ENCODE measurements at regions not wholly inside any gene's neighbourhood (a gene's known extent, or its start where the extent isn't known, plus 50 kb on each side); places are given as distances from the start of the nearest gene placed in this dataset.

GRCh38 chr18:47735041-47735702 is 195.3 kb downstream of the SMAD2 start:
- Histone ChIP-seq H3K27me3 (ENCODE audit: control insufficient read depth, low read length) (peaks cover 9% of the 10 kb centered on the region), H3K79me2 (ENCODE audit: control insufficient read depth, low read length) (no peaks in the 10 kb centered on the region), H3K4me3 (ENCODE audit: low read length) (no peak overlapping the region), H3F3A (ENCODE audit: control insufficient read depth, insufficient read depth) (no peaks in the 10 kb centered on the region), H3K9me3 (ENCODE audit: control insufficient read depth, insufficient read depth, low read length) (no peaks in the 10 kb centered on the region), H3K9me2 (replicated peaks; ENCODE audit: control insufficient read depth, low read length) (no peaks in the 10 kb centered on the region), H3K4me1 (ENCODE audit: control insufficient read depth, low read length) (peaks cover 9% of the 10 kb centered on the region), H3K27ac (ENCODE audit: low read depth, low read length) (no peak overlapping the region), H4K20me1 (ENCODE audit: control insufficient read depth, insufficient read depth, low read depth, low read length) (no peaks in the 10 kb centered on the region), H3K4me2 (ENCODE audit: low read length) (no peak overlapping the region), H3K36me3 (ENCODE audit: control insufficient read depth, low read length) (no peaks in the 10 kb centered on the region)
- no peak for TF ChIP-seq CTCF (IDR thresholded peaks at IDR 0.05; ENCODE audit: low read depth, low read length, poor library complexity, severe bottlenecking)

- H3K27ac ChIP-seq (ENCODE audit: low read depth, low read length): no peak overlapping the region
- no peaks in the 10 kb centered on the region for H3F3A ChIP-seq (ENCODE audit: control insufficient read depth, insufficient read depth)
- no peaks in the 10 kb centered on the region for H3K9me2 ChIP-seq (replicated peaks; ENCODE audit: control insufficient read depth, low read length)
- no peaks in the 10 kb centered on the region for H3K79me2 ChIP-seq (ENCODE audit: control insufficient read depth, low read length)
- H3K4me1 ChIP-seq (ENCODE audit: control insufficient read depth, low read length): no peaks in the 10 kb centered on the region
- H3K4me2 ChIP-seq (ENCODE audit: low read length): no peak overlapping the region
- no peaks in the 10 kb centered on the region for H4K20me1 ChIP-seq (ENCODE audit: control insufficient read depth, insufficient read depth, low read depth, low read length)
- TF ChIP-seq CTCF (IDR thresholded peaks at IDR 0.05; ENCODE audit: low read depth, low read length, poor library complexity, severe bottlenecking) (no peak), EZH2phosphoT487 (IDR thresholded peaks at IDR 0.05; ENCODE audit: borderline replicate concordance, low read length) (no peak)
- H3K9me3 ChIP-seq (ENCODE audit: control insufficient read depth, insufficient read depth, low read length): no peaks in the 10 kb centered on the region
- H3K27me3 ChIP-seq (ENCODE audit: control insufficient read depth, low read length): peaks cover 8% of the 10 kb centered on the region
- H3K4me3 ChIP-seq (ENCODE audit: low read length): no peak overlapping the region
- H3K36me3 ChIP-seq (ENCODE audit: control insufficient read depth, low read length): no peaks in the 10 kb centered on the region
Observed at GRCh38 chr18:47731276-47731675, 199.2 kb downstream of the SMAD2 start.

DNA sequence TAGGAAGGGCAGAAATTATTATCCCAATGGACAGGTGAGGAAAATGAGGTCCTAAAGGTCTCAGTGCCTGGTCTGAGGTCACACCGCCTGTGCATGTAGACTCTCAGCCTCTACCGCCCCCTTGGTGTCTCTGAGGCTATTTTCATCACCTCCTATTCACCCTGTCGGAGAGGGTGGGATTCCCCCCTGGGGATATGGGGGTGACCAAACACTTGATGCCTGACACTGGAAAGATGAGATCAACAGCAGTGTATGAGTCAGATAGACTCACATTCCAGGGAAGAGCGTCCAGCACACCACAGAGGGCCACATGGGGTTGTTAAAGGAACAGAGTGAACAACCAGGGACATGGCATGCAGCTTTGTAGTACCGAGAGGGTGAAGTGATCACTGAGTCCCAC is 199.7 kb downstream of the SMAD2 start:
- no peaks in the 10 kb centered on the region for H4K20me1 ChIP-seq (ENCODE audit: control insufficient read depth, insufficient read depth, low read depth, low read length)
- H3K4me3 ChIP-seq (ENCODE audit: low read length): no peak overlapping the region
- no peaks in the 10 kb centered on the region for H3F3A ChIP-seq (ENCODE audit: control insufficient read depth, insufficient read depth)
- no peak overlapping the region for H3K27ac ChIP-seq (ENCODE audit: low read depth, low read length)
- no peaks in the 10 kb centered on the region for H3K9me2 ChIP-seq (replicated peaks; ENCODE audit: control insufficient read depth, low read length)
- TF ChIP-seq EZH2phosphoT487 (IDR thresholded peaks at IDR 0.05; ENCODE audit: borderline replicate concordance, low read length): no peak
- TF ChIP-seq CTCF (IDR thresholded peaks at IDR 0.05; ENCODE audit: low read depth, low read length, poor library complexity, severe bottlenecking): no peak
- no peaks in the 10 kb centered on the region for H3K9me3 ChIP-seq (ENCODE audit: control insufficient read depth, insufficient read depth, low read length)
- H3K4me2 ChIP-seq (ENCODE audit: low read length): no peak overlapping the region
- H3K36me3 ChIP-seq (ENCODE audit: control insufficient read depth, low read length): no peaks in the 10 kb centered on the region
- no peaks in the 10 kb centered on the region for H3K4me1 ChIP-seq (ENCODE audit: control insufficient read depth, low read length)
- H3K27me3 ChIP-seq (ENCODE audit: control insufficient read depth, low read length): peaks cover 4% of the 10 kb centered on the region
- H3K79me2 ChIP-seq (ENCODE audit: control insufficient read depth, low read length): no peaks in the 10 kb centered on the region

Measured in DOHH2 (cell line).